Liver (tissue), 3 donors: ENCODE measurements at regions not wholly inside any gene's neighbourhood (a gene's known extent, or its start where the extent isn't known, plus 50 kb on each side); places are given as distances from the start of the nearest gene placed in this dataset.

Experiments used
- CTCF ChIP-seq: fragments of 150-350 bp; IDR thresholded peaks from 2 replicates; pipeline ENCODE4 v1.5.1; 2017; ENCODE audit warnings: improper control_type of control experiment, low read depth, low read length; ENCODE audit not compliant: missing input control
- EGR1 ChIP-seq, 2 donors: IDR thresholded peaks; 2 replicates each; pipeline ENCODE4 v1.6.1; 2016 to 2018; ENCODE audit warnings: antibody characterized with exemption in 2 of 2, low read depth in 2 of 2
- FOXA1 ChIP-seq: IDR thresholded peaks from 2 replicates; pipeline ENCODE4 v1.6.1; 2016; ENCODE audit warnings: antibody characterized with exemption
- FOXA2 ChIP-seq: IDR thresholded peaks from 2 replicates; pipeline ENCODE4 v1.6.1; 2016; ENCODE audit warnings: antibody characterized with exemption
- JUND ChIP-seq, 2 donors: IDR thresholded peaks; 2 replicates each; pipeline ENCODE4 v1.6.1; 2016; ENCODE audit warnings: antibody characterized with exemption in 2 of 2
- REST ChIP-seq: IDR thresholded peaks from 2 replicates; pipeline ENCODE4 v1.6.1; 2016; ENCODE audit warnings: antibody characterized with exemption, mild to moderate bottlenecking
- TF ChIP-seq, protein P1 (sequence below): IDR thresholded peaks from 2 replicates; pipeline ENCODE4 v1.6.1; 2016; ENCODE audit warnings: antibody characterized with exemption
- TF ChIP-seq, protein P2 (sequence below): IDR thresholded peaks from 2 replicates; pipeline ENCODE4 v1.6.1; 2016; ENCODE audit warnings: antibody characterized with exemption
- donor health status: healthy.
- donor health status: healthy.

GRCh38 chr21:14833241-14833640 is 231.6 kb downstream of the NRIP1 start:
- TF ChIP-seq CTCF (no peak), REST (no peak), FOXA1 (no peak), EGR1 (IDR thresholded peaks at IDR 0.05; ENCODE audit: low read depth in 2 of 2) (no peak), JUND (IDR thresholded peaks at IDR 0.05) (no peak), FOXA2 (no peak)
- TF ChIP-seq, protein P1, sequence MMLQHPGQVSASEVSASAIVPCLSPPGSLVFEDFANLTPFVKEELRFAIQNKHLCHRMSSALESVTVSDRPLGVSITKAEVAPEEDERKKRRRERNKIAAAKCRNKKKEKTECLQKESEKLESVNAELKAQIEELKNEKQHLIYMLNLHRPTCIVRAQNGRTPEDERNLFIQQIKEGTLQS: no peak
- TF ChIP-seq, protein P2, sequence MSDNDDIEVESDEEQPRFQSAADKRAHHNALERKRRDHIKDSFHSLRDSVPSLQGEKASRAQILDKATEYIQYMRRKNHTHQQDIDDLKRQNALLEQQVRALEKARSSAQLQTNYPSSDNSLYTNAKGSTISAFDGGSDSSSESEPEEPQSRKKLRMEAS: no peak
